Gastrocnemius medialis (tissue), 4 donors: ENCODE measurements at regions not wholly inside any gene's neighbourhood (a gene's known extent, or its start where the extent isn't known, plus 50 kb on each side); places are given as distances from the start of the nearest gene placed in this dataset.

Source experiments
- ATAC-seq, 2 donors: fragments of 150-250 bp; one replicate each; pipeline ENCODE4 v1.9.1; 2016
- DNase-seq, 2 donors: peaks; one replicate each; pipeline ENCODE4 v3.0.0-alpha.2; 2019
- H3K27ac ChIP-seq, 4 donors: fragments of 200-600 bp; sonication (generic); 1 replicate in 1 of 4; 2 replicates in 3 of 4; pipeline ENCODE4 v1.5.1; 2016 to 2018; ENCODE audit warnings: mild to moderate bottlenecking in 2 of 4, moderate library complexity in 1 of 4
- H3K27me3 ChIP-seq, 3 donors: fragments of 200-600 bp; sonication (generic) in 2 of 3; 1 replicate in 1 of 3; 2 replicates in 2 of 3; pipeline versions ENCODE4 v1.5.1 to v1.6.0; 2016 to 2019; ENCODE audit warnings: mild to moderate bottlenecking in 1 of 3, moderate library complexity in 1 of 3
- H3K36me3 ChIP-seq, 2 donors: fragments of 200-600 bp; sonication (generic) in 1 of 2; one replicate each; pipeline ENCODE4 v1.5.1; 2017 to 2018
- H3K4me1 ChIP-seq, 2 donors: fragments of 200-600 bp; sonication (generic) in 1 of 2; one replicate each; pipeline ENCODE4 v1.5.1; 2016 to 2017; ENCODE audit warnings: mild to moderate bottlenecking in 2 of 2
- H3K4me3 ChIP-seq, 4 donors: fragments of 200-600 bp; sonication (generic) in 3 of 4; 1 replicate in 1 of 4; 2 replicates in 3 of 4; pipeline ENCODE4 v1.5.1; 2016 to 2019; ENCODE audit warnings: mild to moderate bottlenecking in 2 of 4
- H3K9me3 ChIP-seq, 3 donors: fragments of 200-600 bp; sonication (generic) in 2 of 3; 1 replicate in 1 of 3; 2 replicates in 2 of 3; pipeline ENCODE4 v1.5.1; 2016 to 2019
- CTCF ChIP-seq, 5 experiments: fragments of 450-650 bp in 3 of 5; fragments of 200-600 bp in 2 of 5; sonication (generic) in 2 of 5; IDR thresholded peaks in 4 of 5; conservative IDR thresholded peaks in 1 of 5; 1 replicate in 4 of 5; 2 replicates in 1 of 5; pipeline ENCODE4 v1.5.1; 2016 to 2019; ENCODE audit warnings: antibody characterized with exemption in 5 of 5, mild to moderate bottlenecking in 3 of 5, moderate library complexity in 3 of 5
- POLR2A ChIP-seq, 2 donors: fragments of 450-650 bp; IDR thresholded peaks; one replicate each; pipeline ENCODE4 v1.6.1; 2017; ENCODE audit warnings: antibody characterized with exemption in 2 of 2, mild to moderate bottlenecking in 2 of 2, moderate library complexity in 2 of 2
- in situ Hi-C, 4 donors: fragments of 200-750 bp; cut with MboI; loops; one replicate each; pipeline versions ENCODE4 v1.15.0 to v1.8.0; 2017; ENCODE audit warnings: low sequenced_read_pairs in 4 of 4
- intact Hi-C: fragments of 100-400 bp; cut with DNase I; formaldehyde crosslinking; loops from one replicate; pipeline ENCODE4 v1.15.1; 2023; ENCODE audit warnings: low total_unique reads

- Histone ChIP-seq H3K36me3 (no peaks in the 10 kb centered on the region), H3K9me3 (no peaks in the 10 kb centered on the region), H3K4me1 (no peaks in the 10 kb centered on the region), H3K27me3 (peaks cover 0 to 5% (median 0%) of the 10 kb centered on the region in 3 donors), H3K27ac (no peak overlapping the region), H3K4me3 (no peak overlapping the region)
- no peak for ATAC-seq
- TF ChIP-seq POLR2A (IDR thresholded peaks at IDR 0.05), result no peak
- TF ChIP-seq CTCF (IDR thresholded peaks at IDR 0.05 in 4 of 5, conservative IDR thresholded peaks at IDR 0.05 in 1 of 5), result no peak
- in situ Hi-C loops, result no loop called here
- no peak for DNase-seq
- intact Hi-C loops, result no loop called here
Measured at GRCh38 chr10:131850383-131850870, 50.4 kb upstream of the PPP2R2D start.
